ENCODE measurements at regions not wholly inside any gene's neighbourhood (a gene's known extent, or its start where the extent isn't known, plus 50 kb on each side); places are given as distances from the start of the nearest gene placed in this dataset.

GRCh38 chr7:45417735-45418134 is 156.4 kb upstream of the ADCY1 start:
- TF ChIP-seq CTCF (IDR thresholded peaks at IDR 0.05) (no peak), POLR2A (IDR thresholded peaks at IDR 0.05) (no peak)
